Stomach (tissue), 4 donors: ENCODE measurements at regions not wholly inside any gene's neighbourhood (a gene's known extent, or its start where the extent isn't known, plus 50 kb on each side); places are given as distances from the start of the nearest gene placed in this dataset.
"Not testable (repeated sequence)": the region's sequence is repeated elsewhere in the genome, so short reads cannot be mapped to it uniquely, and the experiment has no call there.

Experiments used
- CTCF ChIP-seq, 7 experiments: fragments of 450-650 bp in 4 of 7; fragments of 200-600 bp in 3 of 7; sonication (generic) in 3 of 7; IDR thresholded peaks; one replicate each; pipeline ENCODE4 v1.5.1; 2016 to 2019; ENCODE audit warnings: antibody characterized with exemption in 7 of 7, control low read depth in 2 of 7, mild to moderate bottlenecking in 1 of 7
- EP300 ChIP-seq: sonication (generic); formaldehyde crosslinking; IDR thresholded peaks from one replicate; pipeline ENCODE4 v1.6.1; 2017; ENCODE audit warnings: antibody characterized with exemption
- POLR2A ChIP-seq, 4 donors: fragments of 450-650 bp; IDR thresholded peaks; one replicate each; pipeline ENCODE4 v1.6.1; 2016; ENCODE audit warnings: antibody characterized with exemption in 4 of 4, control low read depth in 2 of 4, mild to moderate bottlenecking in 1 of 4, moderate library complexity in 1 of 4
- POLR2AphosphoS5 ChIP-seq, 3 donors: sonication (generic); formaldehyde crosslinking; IDR thresholded peaks; one replicate each; pipeline ENCODE4 v1.6.1; 2016; ENCODE audit warnings: antibody characterized with exemption in 3 of 3

GRCh38 chr15:31624115-31624514 lies 297.5 kb downstream of the KLF13 start:
- not testable (repeated sequence) for TF ChIP-seq POLR2AphosphoS5 (IDR thresholded peaks at IDR 0.05); EP300; POLR2A (IDR thresholded peaks at IDR 0.05); CTCF (IDR thresholded peaks at IDR 0.05)
